Neural crest cell (in vitro differentiated cells): ENCODE measurements at regions not wholly inside any gene's neighbourhood (a gene's known extent, or its start where the extent isn't known, plus 50 kb on each side); places are given as distances from the start of the nearest gene placed in this dataset.

Source experiments
- DNase-seq: peaks from one replicate; pipeline ENCODE4 v3.0.0; 2021; ENCODE audit warnings: low read depth, mixed read lengths, low spot score
- H3K27ac Mint-ChIP-seq: one replicate; pipeline ENCODE4 v1.8.0; 2021; ENCODE audit warnings: mild to moderate bottlenecking, mixed read lengths; ENCODE audit not compliant: unreplicated experiment
- H3K27me3 Mint-ChIP-seq: 2 replicates; pipeline ENCODE4 v1.8.0; 2021; ENCODE audit warnings: low read depth, mild to moderate bottlenecking, mixed read lengths
- H3K36me3 Mint-ChIP-seq: 2 replicates; pipeline ENCODE4 v1.8.0; 2021; ENCODE audit warnings: low read depth, mild to moderate bottlenecking, mixed read lengths
- H3K4me1 Mint-ChIP-seq: 2 replicates; pipeline ENCODE4 v1.8.0; 2021; ENCODE audit warnings: mixed read lengths
- H3K4me3 Mint-ChIP-seq: one replicate; pipeline ENCODE4 v1.8.0; 2021; ENCODE audit warnings: mild to moderate bottlenecking, mixed read lengths
- H3K9me3 Mint-ChIP-seq: 2 replicates; pipeline ENCODE4 v1.8.0; 2021; ENCODE audit warnings: mixed read lengths
- TF ChIP-seq, protein P1 (sequence below): fragments of 200-600 bp; sonication (generic); conservative IDR thresholded peaks from 2 replicates; pipeline ENCODE4 v1.5.0; 2021; ENCODE audit warnings: antibody characterized with exemption, mild to moderate bottlenecking

DNA sequence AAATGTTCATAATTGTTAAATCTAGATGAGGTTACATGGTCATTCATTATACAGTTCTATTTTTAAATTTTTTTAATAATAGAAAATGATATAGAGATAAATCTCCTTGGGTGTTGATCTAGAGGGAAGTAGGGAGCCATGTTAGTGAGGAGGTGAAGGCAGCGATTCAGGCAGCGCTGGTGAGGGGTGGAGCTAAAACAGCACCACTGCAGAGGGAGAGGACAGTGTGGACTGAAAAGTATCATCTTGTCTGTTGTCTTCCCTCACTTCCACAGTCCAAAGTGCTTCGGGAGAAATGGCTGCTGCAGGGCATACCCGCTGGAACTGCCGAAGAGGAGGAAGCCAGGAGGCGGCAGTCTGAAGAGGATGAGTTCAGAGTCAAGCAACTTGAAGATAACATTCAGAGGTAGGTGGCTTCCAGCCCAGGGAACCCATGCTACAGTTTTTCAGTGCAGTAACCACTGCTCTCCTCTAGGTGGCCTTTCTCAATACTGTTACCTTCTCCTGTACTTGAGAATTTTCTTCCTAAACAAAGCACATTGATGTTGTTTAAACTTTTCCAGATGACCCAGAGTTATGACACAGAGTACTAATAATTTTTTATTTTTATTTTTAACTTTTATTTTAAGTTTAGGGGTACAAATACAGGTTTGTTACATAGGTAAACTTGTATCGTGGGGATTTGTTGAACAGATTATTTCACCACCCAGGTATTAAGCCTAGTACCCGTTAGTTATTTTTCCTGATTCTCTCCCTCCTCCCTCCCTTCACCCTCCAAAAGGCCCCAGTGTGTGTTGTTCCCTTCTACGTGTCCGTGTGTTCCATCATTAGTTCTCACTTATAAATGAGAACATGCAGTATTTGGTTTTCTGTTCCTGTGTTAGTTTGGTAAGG, 100.5 kb downstream of the PALM2AKAP2 start:
- DNase-seq, result no peak
- Mint-ChIP-seq H3K4me3 (no peak overlapping the region), H3K9me3 (peaks cover 5% of the 10 kb centered on the region), H3K36me3 (no peaks in the 10 kb centered on the region), H3K4me1 (peaks cover 4% of the 10 kb centered on the region), H3K27ac (no peak overlapping the region), H3K27me3 (no peaks in the 10 kb centered on the region)
- TF ChIP-seq, protein P1, sequence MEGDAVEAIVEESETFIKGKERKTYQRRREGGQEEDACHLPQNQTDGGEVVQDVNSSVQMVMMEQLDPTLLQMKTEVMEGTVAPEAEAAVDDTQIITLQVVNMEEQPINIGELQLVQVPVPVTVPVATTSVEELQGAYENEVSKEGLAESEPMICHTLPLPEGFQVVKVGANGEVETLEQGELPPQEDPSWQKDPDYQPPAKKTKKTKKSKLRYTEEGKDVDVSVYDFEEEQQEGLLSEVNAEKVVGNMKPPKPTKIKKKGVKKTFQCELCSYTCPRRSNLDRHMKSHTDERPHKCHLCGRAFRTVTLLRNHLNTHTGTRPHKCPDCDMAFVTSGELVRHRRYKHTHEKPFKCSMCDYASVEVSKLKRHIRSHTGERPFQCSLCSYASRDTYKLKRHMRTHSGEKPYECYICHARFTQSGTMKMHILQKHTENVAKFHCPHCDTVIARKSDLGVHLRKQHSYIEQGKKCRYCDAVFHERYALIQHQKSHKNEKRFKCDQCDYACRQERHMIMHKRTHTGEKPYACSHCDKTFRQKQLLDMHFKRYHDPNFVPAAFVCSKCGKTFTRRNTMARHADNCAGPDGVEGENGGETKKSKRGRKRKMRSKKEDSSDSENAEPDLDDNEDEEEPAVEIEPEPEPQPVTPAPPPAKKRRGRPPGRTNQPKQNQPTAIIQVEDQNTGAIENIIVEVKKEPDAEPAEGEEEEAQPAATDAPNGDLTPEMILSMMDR, result peak; percentile 68

DNA sequence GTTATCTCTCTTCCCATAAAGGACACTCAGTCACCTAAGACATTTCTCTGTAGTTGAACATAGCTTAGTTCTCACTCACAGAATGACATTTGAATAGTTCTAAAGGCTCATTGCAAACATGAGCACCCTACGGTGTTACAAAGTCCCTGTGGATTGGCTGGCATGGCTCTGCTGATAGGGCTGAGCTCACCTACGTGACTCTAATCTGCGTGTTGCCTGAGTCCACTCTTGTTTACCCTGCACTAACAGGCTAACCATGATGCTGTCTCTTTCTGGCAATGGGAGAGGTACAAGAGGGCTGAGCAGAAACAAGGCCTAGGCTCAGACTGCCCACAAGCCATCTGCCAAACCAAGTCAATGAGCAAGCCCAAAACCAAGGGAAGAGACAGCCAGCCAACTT, 103.6 kb downstream of the PALM2AKAP2 start:
- no peak overlapping the region for H3K4me3 Mint-ChIP-seq
- DNase-seq, result no peak
- H3K4me1 Mint-ChIP-seq, result peaks cover 5% of the 10 kb centered on the region
- peaks cover 5% of the 10 kb centered on the region for H3K9me3 Mint-ChIP-seq
- TF ChIP-seq, protein P1, result no peak
- H3K27ac Mint-ChIP-seq, result no peak overlapping the region
- no peaks in the 10 kb centered on the region for H3K27me3 Mint-ChIP-seq
- H3K36me3 Mint-ChIP-seq, result no peaks in the 10 kb centered on the region

DNA sequence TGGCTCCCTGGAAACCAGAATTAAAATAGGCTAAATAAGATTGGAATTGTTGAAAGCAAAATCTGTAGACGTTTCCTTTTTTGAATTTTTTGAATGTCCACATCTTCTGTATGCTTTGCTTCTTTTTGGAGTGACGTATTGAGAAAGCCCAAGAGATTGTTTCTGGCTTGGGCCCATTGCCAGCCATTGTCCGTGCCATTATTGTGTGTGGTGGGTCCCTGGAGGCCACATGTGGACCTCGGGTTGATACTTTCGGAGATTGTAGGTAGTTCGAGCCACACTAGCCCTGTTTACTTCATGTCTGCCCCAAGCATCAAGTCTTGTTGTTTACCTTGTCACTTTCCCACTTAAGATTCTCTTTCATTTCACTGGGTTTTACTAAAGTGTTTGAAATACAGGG, 106.0 kb downstream of the PALM2AKAP2 start:
- no peak overlapping the region for H3K27ac Mint-ChIP-seq
- H3K4me3 Mint-ChIP-seq, result no peak overlapping the region
- H3K4me1 Mint-ChIP-seq, result peaks cover 4% of the 10 kb centered on the region
- TF ChIP-seq, protein P1, result no peak
- no peak for DNase-seq
- H3K36me3 Mint-ChIP-seq, result no peaks in the 10 kb centered on the region
- H3K27me3 Mint-ChIP-seq, result no peaks in the 10 kb centered on the region
- H3K9me3 Mint-ChIP-seq, result no peaks in the 10 kb centered on the region

DNA sequence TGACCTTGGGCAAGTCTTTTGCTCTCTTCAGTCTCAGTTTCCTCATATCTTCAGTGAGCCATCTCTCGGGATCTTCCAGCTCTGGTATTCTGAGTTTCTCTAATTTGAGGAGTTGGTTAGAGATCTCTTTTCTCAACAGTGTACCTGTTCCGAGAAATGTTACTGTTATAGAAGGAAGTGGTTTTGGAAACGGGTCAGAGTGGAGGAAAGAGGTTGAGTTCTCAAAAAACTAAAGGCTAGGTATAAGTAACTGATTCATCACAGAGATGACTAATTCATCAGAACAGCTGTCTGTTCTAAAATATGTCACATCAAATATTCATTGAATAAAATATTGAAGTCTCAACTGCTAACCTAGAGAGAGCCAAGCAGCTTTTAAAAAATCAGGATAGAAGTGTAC, 106.6 kb downstream of the PALM2AKAP2 start:
- H3K27ac Mint-ChIP-seq, result no peak overlapping the region
- TF ChIP-seq, protein P1, result no peak
- H3K4me1 Mint-ChIP-seq, result peaks cover 4% of the 10 kb centered on the region

DNA sequence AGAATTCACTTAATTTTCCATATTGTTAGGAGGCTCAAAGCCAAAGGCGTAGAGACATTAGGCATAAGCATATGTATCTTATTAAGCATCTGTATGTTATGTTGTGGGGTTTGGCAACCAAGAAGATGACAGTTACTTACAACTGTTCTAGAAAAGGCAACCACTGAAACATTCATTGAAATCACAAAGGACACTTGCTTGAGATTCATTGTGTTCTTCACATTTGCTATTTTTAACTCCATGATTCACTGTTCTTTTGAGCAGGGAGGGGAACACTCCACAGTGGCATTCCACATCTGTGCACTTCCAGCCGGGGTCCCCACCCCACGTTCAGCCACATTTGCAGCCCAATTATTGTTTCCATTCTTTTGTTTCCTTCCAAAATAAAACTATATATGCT, 107.1 kb downstream of the PALM2AKAP2 start:
- no peak overlapping the region for H3K4me3 Mint-ChIP-seq
- no peaks in the 10 kb centered on the region for H3K27me3 Mint-ChIP-seq
- H3K36me3 Mint-ChIP-seq, result no peaks in the 10 kb centered on the region
- no peak for DNase-seq
- H3K4me1 Mint-ChIP-seq, result peaks cover 4% of the 10 kb centered on the region
- no peak overlapping the region for H3K27ac Mint-ChIP-seq
- H3K9me3 Mint-ChIP-seq, result no peaks in the 10 kb centered on the region
- TF ChIP-seq, protein P1, result no peak

More for the DNA sequence above, 106.6 kb downstream of the PALM2AKAP2 start:
- H3K4me3 Mint-ChIP-seq, result no peak overlapping the region
- no peaks in the 10 kb centered on the region for H3K36me3 Mint-ChIP-seq
- no peaks in the 10 kb centered on the region for H3K27me3 Mint-ChIP-seq
- no peaks in the 10 kb centered on the region for H3K9me3 Mint-ChIP-seq
- no peak for DNase-seq
